ENCODE measurements at regions not wholly inside any gene's neighbourhood (a gene's known extent, or its start where the extent isn't known, plus 50 kb on each side); places are given as distances from the start of the nearest gene placed in this dataset.

GRCh38 chr4:41883988-41884734 is 51.1 kb upstream of the TMEM33 start:
- Histone ChIP-seq H2BK12ac (ENCODE audit: low read length) (no peak overlapping the region), H2AK5ac (ENCODE audit: low read length) (no peak overlapping the region), H3K9ac (ENCODE audit: low read length) (no peak overlapping the region), H2BK5ac (ENCODE audit: low read depth, low read length, poor library complexity) (no peak overlapping the region), H3K4me1 (ENCODE audit: control insufficient read depth in 1 of 2, insufficient read depth in 2 of 2, low read length in 2 of 2) (peaks cover 4 to 7% of the 10 kb centered on the region in 2 experiments), H4K8ac (ENCODE audit: low read depth, low read length) (no peak overlapping the region), H3K4ac (ENCODE audit: low read depth, low read length) (no peak overlapping the region), H3K27ac (ENCODE audit: low read depth, low read length) (no peak overlapping the region), H3K9me3 (ENCODE audit: insufficient read depth, low read depth, low read length) (peaks cover 1% of the 10 kb centered on the region), H3K79me1 (ENCODE audit: low read length) (no peaks in the 10 kb centered on the region), H3K4me3 (ENCODE audit: low read depth, low read length) (no peak overlapping the region), H3K36me3 (ENCODE audit: control insufficient read depth in 1 of 2, insufficient read depth in 2 of 2, low read length in 2 of 2) (no peaks in the 10 kb centered on the region), H3K23ac (ENCODE audit: low read length) (no peak overlapping the region), H3K27me3 (ENCODE audit: insufficient read depth, low read length) (peaks cover 34% of the 10 kb centered on the region), H3K4me2 (ENCODE audit: low read length) (no peak overlapping the region), H3K79me2 (ENCODE audit: control insufficient read depth, insufficient read depth, low read length, poor library complexity) (no peaks in the 10 kb centered on the region), H4K12ac (ENCODE audit: low read depth, low read length) (no peak overlapping the region), H2AFZ (ENCODE audit: insufficient read depth, low read length, poor library complexity) (no peak overlapping the region), H2BK120ac (ENCODE audit: insufficient read depth, low read length, poor library complexity) (no peak overlapping the region), H4K91ac (ENCODE audit: low read depth, low read length) (no peak overlapping the region), H3K18ac (ENCODE audit: low read length) (no peak overlapping the region), H3K14ac (ENCODE audit: low read length) (no peak overlapping the region)
- DNase-seq = no peak
- no CpG with 5 or more reads among the region's 5 CpGs for WGBS (ENCODE audit: extremely low coverage, insufficient coverage, insufficient read length)

GRCh38 chr4:41882625-41883347 is 52.4 kb upstream of the TMEM33 start:
- Histone ChIP-seq H4K91ac (ENCODE audit: low read depth, low read length) (no peak overlapping the region), H3K23ac (ENCODE audit: low read length) (no peak overlapping the region), H3K27ac (ENCODE audit: low read depth, low read length) (no peak overlapping the region), H2AFZ (ENCODE audit: insufficient read depth, low read length, poor library complexity) (no peak overlapping the region), H3K14ac (ENCODE audit: low read length) (no peak overlapping the region), H2BK5ac (ENCODE audit: low read depth, low read length, poor library complexity) (no peak overlapping the region), H3K27me3 (ENCODE audit: insufficient read depth, low read length) (peaks cover 47% of the 10 kb centered on the region), H3K79me2 (ENCODE audit: control insufficient read depth, insufficient read depth, low read length, poor library complexity) (no peaks in the 10 kb centered on the region), H3K4me1 (ENCODE audit: control insufficient read depth in 1 of 2, insufficient read depth in 2 of 2, low read length in 2 of 2) (peaks cover 4 to 7% of the 10 kb centered on the region in 2 experiments), H3K36me3 (ENCODE audit: control insufficient read depth in 1 of 2, insufficient read depth in 2 of 2, low read length in 2 of 2) (no peaks in the 10 kb centered on the region), H3K9me3 (ENCODE audit: insufficient read depth, low read depth, low read length) (peaks cover 4% of the 10 kb centered on the region), H3K4me3 (ENCODE audit: low read depth, low read length) (no peak overlapping the region), H3K79me1 (ENCODE audit: low read length) (no peaks in the 10 kb centered on the region), H4K12ac (ENCODE audit: low read depth, low read length) (no peak overlapping the region), H3K4ac (ENCODE audit: low read depth, low read length) (no peak overlapping the region), H3K9ac (ENCODE audit: low read length) (no peak overlapping the region), H2BK12ac (ENCODE audit: low read length) (no peak overlapping the region), H3K18ac (ENCODE audit: low read length) (no peak overlapping the region), H4K8ac (ENCODE audit: low read depth, low read length) (no peak overlapping the region), H2AK5ac (ENCODE audit: low read length) (no peak overlapping the region), H3K4me2 (ENCODE audit: low read length) (no peak overlapping the region), H2BK120ac (ENCODE audit: insufficient read depth, low read length, poor library complexity) (no peak overlapping the region)
- peak in 1 of 2 donors; percentile 64 for DNase-seq
- WGBS (ENCODE audit: extremely low coverage, insufficient coverage, insufficient read length) = no CpG with 5 or more reads among the region's 34 CpGs

- Histone ChIP-seq H2AK5ac (ENCODE audit: low read length) (no peak overlapping the region), H3K9ac (ENCODE audit: low read length) (no peak overlapping the region), H3K4me1 (ENCODE audit: control insufficient read depth in 1 of 2, insufficient read depth in 2 of 2, low read length in 2 of 2) (peaks cover 4 to 7% of the 10 kb centered on the region in 2 experiments), H3K79me1 (ENCODE audit: low read length) (no peaks in the 10 kb centered on the region), H2BK5ac (ENCODE audit: low read depth, low read length, poor library complexity) (no peak overlapping the region), H3K79me2 (ENCODE audit: control insufficient read depth, insufficient read depth, low read length, poor library complexity) (no peaks in the 10 kb centered on the region), H3K18ac (ENCODE audit: low read length) (no peak overlapping the region), H3K4me2 (ENCODE audit: low read length) (peak overlapping the region; percentile 60), H3K27me3 (ENCODE audit: insufficient read depth, low read length) (peaks cover 54% of the 10 kb centered on the region), H3K4ac (ENCODE audit: low read depth, low read length) (no peak overlapping the region), H3K27ac (ENCODE audit: low read depth, low read length) (no peak overlapping the region), H2BK120ac (ENCODE audit: insufficient read depth, low read length, poor library complexity) (no peak overlapping the region), H3K9me3 (ENCODE audit: insufficient read depth, low read depth, low read length) (peaks cover 4% of the 10 kb centered on the region), H4K8ac (ENCODE audit: low read depth, low read length) (peak overlapping the region; percentile 12), H3K14ac (ENCODE audit: low read length) (no peak overlapping the region), H4K91ac (ENCODE audit: low read depth, low read length) (no peak overlapping the region), H2AFZ (ENCODE audit: insufficient read depth, low read length, poor library complexity) (peak overlapping the region; percentile 9), H3K4me3 (ENCODE audit: low read depth, low read length) (peak overlapping the region; percentile 20), H3K36me3 (ENCODE audit: control insufficient read depth in 1 of 2, insufficient read depth in 2 of 2, low read length in 2 of 2) (no peaks in the 10 kb centered on the region), H3K23ac (ENCODE audit: low read length) (no peak overlapping the region), H4K12ac (ENCODE audit: low read depth, low read length) (no peak overlapping the region), H2BK12ac (ENCODE audit: low read length) (no peak overlapping the region)
- no CpG with 5 or more reads among the region's 53 CpGs for WGBS (ENCODE audit: extremely low coverage, insufficient coverage, insufficient read length)
- no peak for DNase-seq
Measured at GRCh38 chr4:41881981-41882624, 53.1 kb upstream of the TMEM33 start.

- peak in 1 of 2 donors; percentile 20 for DNase-seq
Measured at GRCh38 chr4:41880840-41881831, 54.1 kb upstream of the TMEM33 start.

More at GRCh38 chr4:41880840-41881831, 54.1 kb upstream of the TMEM33 start:
- Histone ChIP-seq H3K18ac (ENCODE audit: low read length) (no peak overlapping the region), H3K9ac (ENCODE audit: low read length) (no peak overlapping the region), H3K4me3 (ENCODE audit: low read depth, low read length) (no peak overlapping the region), H2BK5ac (ENCODE audit: low read depth, low read length, poor library complexity) (no peak overlapping the region), H3K79me1 (ENCODE audit: low read length) (no peaks in the 10 kb centered on the region), H3K27me3 (ENCODE audit: insufficient read depth, low read length) (peaks cover 60% of the 10 kb centered on the region), H4K91ac (ENCODE audit: low read depth, low read length) (no peak overlapping the region), H2AK5ac (ENCODE audit: low read length) (no peak overlapping the region), H3K36me3 (ENCODE audit: control insufficient read depth in 1 of 2, insufficient read depth in 2 of 2, low read length in 2 of 2) (no peaks in the 10 kb centered on the region), H3K4me2 (ENCODE audit: low read length) (peak overlapping the region; percentile 60), H3K14ac (ENCODE audit: low read length) (no peak overlapping the region), H3K27ac (ENCODE audit: low read depth, low read length) (no peak overlapping the region), H2AFZ (ENCODE audit: insufficient read depth, low read length, poor library complexity) (no peak overlapping the region), H2BK120ac (ENCODE audit: insufficient read depth, low read length, poor library complexity) (no peak overlapping the region), H3K23ac (ENCODE audit: low read length) (no peak overlapping the region), H3K4me1 (ENCODE audit: control insufficient read depth in 1 of 2, insufficient read depth in 2 of 2, low read length in 2 of 2) (peaks cover 4 to 7% of the 10 kb centered on the region in 2 experiments), H3K79me2 (ENCODE audit: control insufficient read depth, insufficient read depth, low read length, poor library complexity) (no peaks in the 10 kb centered on the region), H2BK12ac (ENCODE audit: low read length) (no peak overlapping the region), H3K9me3 (ENCODE audit: insufficient read depth, low read depth, low read length) (peaks cover 4% of the 10 kb centered on the region), H4K12ac (ENCODE audit: low read depth, low read length) (no peak overlapping the region), H3K4ac (ENCODE audit: low read depth, low read length) (no peak overlapping the region), H4K8ac (ENCODE audit: low read depth, low read length) (no peak overlapping the region)
- WGBS (ENCODE audit: extremely low coverage, insufficient coverage, insufficient read length) = no CpG with 5 or more reads among the region's 79 CpGs
